DMS79 treated with DMSO at 0.1 percent for 48 hours (cell line): ENCODE measurements at regions not wholly inside any gene's neighbourhood (a gene's known extent, or its start where the extent isn't known, plus 50 kb on each side); places are given as distances from the start of the nearest gene placed in this dataset.
A peak's percentile ranks its signal among the peaks of the same experiment; 100 is the strongest.

Experiments used
- DNase-seq: peaks from one replicate; lab custom pipeline; 2025; lab: John Stamatoyannopoulos, UW

DNA sequence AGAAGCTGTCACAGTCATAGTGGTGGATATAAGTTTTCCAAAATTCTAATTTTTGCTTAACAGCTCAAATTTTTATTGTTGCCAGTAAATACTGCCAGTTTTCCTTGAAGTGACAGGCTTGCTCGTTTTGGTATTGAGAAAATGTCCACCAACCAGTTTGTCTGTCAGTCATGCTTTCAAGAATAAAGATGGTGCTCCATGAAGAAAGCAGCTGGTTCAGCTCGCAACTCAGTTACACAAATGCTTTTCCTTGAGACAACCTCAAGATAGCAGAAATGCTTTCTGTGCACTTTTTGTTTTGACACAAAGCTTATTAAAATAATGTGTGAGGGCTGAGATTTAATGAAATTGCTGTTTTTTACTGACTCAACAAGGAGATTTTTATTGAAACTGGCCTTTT is 135.7 kb downstream of the LRRC70 start:
- DNase-seq, result no peak

DNA sequence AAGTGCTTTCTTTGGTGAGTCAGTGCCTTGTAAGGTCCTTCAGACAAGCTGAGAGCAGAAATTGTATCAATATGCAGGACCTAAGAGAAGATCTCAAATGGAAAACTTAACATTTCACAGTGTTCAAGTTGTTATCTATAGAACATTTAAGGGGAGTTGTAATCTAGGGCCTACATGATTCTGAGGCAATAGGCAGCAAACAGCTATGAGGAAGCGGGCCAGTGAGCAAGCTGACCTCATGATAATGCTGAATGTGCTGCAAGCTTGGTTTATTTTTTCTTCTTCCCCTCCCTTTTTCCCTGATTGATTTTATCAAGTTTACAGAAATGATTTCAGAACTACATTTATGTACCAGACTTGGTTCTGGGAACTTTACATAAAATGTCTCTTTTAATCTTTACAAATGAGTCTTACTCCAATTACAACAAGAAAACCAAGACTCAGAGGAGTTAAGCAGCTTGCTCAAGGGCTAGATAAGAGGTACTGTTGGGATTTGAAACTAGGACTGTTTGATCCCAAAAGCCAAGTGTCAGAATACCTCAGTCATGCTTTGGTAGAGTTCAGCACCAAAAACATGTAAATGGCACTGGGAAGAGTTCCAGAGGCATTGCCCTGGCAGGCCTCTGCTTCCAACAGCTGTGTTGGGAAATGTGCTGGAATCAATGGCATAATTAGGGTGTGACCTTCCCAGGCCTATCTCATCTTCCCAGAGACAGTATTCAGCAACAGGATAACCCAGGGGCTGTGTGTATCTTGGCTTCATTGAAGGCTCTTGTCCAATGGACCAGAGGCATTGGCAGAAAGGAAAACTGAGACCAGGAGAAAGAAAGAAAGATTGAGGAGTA is 130.1 kb downstream of the LRRC70 start:
- DNase-seq, result no peak

DNA sequence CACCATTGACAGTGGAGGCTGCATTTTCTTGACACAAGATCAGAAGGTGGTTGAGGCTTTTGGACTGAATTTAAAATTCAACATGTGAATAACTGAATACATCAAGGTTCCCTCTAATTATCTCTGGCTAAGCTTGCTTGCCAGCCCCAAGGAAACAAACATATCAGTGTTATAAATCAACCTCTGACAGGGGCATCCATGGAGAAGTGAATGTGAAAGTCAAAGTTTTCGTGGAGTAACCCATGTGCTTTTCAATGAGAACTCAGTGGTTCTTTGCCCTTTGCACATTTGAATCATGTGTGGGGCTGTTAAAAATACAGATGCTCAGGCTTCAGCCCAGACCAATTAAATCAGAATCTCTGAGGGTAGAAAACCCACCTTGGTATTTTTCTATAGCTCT is 128.9 kb downstream of the LRRC70 start:
- DNase-seq, result no peak

DNA sequence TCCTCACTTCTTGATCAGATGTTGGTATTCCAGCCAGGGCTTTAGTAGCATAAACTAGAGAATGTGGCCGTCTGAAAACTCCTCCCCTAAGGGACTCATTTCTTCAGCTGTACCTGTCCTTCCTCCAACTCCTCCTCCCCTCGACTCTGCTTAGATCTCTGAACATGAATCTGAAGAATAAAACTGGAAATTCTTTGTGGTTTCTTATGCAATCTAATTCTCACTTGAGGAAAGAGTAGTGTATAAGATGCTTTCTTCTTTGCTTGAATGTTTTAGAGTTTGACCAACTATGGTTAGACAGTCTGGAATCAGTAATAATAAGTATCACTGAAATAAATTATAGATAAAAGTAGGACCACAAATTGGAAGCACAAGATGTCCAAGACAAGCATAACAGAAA is 128.5 kb downstream of the LRRC70 start:
- DNase-seq, result no peak

DNA sequence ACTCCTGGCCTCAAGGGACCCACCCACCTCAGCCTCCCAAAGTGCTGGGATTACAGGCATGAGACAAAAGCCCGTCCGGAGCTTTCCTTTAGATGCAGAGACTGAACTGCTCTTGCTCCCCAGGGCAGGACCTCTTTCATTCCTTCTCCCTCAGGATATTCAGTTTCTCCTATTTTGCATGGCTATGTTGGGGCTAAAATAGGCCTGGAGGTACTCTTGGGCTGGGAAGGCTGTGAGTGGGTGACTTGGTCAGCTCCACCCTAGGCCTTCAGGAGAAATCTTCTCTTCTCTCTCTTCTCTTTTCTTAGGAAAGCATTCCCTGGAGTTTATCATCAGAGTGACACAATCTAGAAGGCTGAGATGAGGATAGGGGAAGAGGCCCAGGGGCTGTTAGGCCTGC is 126.4 kb downstream of the LRRC70 start:
- DNase-seq, result no peak

DNA sequence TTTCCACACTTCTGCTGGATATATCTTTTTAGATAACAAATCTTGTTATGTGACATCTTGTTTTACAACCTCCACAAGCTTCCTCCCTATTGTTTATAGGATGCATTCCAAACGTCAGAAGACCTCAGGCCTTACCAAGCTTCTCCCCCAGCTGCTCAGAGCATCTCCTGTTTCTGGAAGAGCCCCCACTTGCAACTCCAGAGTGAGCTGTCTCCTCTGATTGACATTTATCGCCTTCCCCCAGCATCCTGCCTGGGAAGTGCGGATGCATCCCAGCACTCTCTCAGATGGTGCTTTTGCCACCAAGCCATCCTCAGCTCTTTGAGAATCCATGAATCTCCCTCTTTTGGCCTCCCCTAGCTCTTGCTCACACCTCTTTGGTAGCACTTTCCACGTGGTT is 123.5 kb downstream of the LRRC70 start:
- DNase-seq, result no peak

DNA sequence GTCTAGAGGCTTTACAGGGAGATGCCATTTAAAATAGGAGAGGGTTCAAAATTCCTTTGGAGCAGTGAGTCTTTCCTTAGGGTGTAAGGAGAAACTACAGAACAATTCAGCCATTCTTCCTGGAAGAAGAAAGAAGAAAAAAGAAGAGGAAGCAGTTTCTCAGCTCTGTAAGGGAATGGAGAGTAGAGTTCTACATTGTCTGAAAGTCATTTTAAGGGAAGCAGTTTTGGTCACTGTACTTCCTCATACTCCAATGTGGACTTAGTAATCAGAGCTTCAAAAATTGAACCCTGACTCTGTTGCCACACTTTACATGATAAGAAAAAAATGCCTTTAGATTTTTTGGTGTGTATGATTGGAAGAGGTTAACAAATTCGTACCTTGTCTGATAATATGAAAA is 122.4 kb downstream of the LRRC70 start:
- no peak for DNase-seq

DNA sequence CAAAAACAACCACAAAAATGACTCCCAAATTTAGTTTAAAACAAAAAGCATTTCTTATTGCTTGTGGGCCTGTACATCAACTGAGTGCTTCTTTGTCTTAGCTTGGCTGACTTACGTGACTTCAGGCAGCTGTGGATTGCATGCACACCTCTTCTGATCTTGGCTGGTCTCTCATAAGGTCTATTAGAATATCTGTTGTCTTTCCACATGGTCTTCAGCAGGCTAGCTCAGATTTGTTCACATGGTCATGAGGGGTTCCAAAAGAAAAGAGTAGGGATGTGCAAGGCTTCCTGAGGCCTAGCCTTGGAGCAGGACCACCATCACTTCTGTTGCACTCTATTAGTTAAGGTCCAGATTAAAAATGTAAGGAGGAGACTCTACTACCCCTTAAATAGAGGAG is 120.1 kb downstream of the LRRC70 start:
- DNase-seq, result no peak

DNA sequence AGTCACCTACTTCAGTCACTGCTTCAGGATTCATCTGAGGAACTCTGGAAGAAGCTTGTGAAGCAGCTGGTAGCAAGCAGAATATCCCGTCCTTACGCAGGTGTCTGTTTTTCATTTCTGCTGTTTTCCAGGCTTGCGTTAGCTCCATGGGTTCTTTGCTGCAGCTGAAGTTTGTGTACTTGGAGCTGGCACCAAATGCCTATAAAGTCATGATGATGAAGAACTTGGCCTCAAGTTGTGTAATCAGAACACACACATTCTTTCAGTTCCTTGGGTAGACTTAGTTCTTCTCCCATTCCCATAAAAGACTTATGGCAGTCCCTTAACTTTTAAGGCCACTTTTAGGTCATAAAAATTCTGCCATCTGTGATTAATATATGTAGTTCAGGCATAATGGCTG is 116.7 kb downstream of the LRRC70 start:
- no peak for DNase-seq

DNA sequence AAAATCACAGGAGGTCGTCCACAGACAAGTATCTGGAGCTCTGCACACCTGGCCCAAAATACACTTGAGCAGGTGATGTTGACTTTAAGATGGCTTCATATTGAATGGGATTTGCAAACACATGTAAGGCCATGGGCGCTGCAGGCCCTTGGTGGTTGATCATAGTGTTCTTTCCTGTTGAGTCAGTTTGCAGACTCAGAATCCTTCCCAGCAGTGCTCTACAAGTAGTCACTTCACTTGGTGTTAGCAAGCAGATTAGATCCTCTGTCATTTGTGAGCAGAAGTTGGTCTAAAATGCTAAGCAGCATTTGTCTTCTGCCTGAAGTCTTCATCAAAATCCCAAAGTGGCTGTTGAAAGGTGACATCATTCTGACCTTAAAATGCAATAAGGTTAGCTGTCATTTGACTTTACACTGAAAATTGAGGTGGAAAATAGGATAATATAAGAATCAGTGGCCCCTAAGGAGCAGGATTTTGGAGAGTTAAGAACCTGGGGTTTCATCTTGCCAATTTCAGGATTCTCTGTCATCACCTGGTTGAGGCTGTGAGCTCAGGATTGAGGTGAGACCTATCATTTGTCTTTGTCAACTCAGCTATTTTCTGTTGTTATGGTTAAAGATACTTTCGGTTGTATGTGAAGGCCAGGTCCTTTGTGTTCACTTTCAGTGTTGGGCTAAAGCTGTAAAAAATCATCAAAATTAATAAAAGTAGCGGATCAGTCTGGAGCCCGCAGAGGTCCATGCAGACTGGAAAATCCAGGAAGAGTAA is 114.5 kb downstream of the LRRC70 start:
- DNase-seq, result peak; percentile 82

DNA sequence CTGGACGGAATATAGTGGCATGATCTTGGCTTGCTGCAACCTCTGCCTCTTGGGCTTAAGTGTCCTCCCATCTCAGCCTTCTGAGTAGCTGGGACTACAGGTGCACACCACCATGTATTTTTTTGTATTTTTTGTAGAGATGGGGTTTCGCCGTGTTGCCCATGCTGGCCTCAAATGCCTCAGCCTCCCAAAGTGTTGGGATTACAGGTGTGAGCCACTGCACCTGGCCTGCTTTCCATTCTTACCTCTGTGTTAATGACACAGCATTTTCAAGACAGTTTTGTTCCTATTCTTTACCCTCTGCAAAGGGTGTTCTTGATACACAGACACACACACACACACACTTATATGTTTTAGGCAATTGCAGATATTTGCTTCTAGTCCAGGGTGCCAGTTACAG is 113.3 kb downstream of the LRRC70 start:
- DNase-seq, result no peak

DNA sequence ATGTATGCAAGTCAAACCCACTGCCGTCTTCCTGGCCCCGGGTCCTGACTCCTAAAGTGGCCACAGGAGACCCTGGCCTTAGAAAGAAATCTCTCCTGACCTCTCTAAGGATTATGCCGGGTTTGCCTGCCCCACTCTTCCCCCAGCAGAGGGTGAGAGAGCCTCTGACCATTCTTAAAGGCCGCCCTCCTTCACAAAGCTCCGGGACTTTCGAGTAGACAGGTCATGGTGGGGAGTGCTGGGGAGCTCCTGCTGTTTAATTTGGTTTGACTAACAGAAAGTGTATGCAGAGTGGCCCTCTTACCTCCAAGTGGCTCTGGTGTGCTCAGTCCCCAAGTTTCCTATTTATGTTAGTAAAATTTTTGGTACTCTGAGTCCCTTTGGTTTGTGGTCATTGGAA is 111.8 kb downstream of the LRRC70 start:
- DNase-seq, result no peak

DNA sequence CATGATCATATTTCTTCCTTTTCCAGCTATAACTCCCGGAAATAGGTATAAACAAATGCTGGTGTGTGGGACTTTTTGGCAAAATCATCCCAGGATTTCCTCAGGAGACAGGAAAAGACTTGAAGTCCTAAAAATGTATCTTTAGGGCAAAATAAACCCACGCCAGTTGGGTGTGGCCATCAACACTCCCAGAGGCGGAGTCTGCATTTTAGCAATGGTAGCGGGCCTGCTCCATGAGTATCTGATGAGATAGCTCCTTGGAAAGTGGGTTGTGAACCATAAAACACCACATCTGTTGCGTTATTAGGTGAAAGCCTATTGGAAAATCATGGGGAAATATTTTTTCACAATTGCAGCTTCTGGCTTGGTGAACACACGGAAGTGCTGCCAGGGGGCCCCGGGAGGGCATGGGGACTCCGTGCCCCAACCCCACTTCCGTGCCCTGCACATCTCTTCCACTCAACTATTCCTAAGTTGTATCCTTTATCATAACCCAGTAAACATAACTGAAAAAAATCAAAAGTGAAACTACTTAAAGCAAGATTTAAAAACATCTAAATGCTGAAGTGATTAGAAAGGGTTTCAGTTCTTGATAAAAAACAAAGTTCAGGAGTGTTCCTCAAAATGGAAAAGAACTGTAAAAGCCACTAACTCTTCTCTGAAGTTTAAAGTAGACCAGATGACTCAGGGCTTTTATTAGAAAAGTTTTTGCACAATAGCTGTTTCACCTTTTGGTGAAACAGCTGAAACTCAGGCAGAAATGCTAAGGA is 111.2 kb downstream of the LRRC70 start:
- no peak for DNase-seq

DNA sequence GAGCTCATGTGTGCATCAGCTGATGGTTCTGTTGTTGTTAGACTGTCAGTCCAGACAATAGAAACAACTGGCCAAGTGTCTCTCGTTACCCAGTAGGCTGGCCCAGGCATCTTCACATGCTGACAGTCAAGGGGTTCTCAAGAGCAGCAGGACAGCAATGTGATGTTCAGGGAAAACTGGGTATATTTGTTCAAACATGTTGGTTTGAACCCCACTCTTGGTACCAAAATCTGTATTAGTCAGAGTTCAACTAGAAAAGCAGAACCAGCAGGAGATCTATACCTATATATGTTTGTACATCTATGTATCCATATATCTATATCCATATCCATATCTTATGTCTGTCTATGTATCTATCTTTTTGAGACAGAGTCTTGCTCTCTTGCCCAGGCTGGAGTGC is 108.1 kb downstream of the LRRC70 start:
- no peak for DNase-seq

DNA sequence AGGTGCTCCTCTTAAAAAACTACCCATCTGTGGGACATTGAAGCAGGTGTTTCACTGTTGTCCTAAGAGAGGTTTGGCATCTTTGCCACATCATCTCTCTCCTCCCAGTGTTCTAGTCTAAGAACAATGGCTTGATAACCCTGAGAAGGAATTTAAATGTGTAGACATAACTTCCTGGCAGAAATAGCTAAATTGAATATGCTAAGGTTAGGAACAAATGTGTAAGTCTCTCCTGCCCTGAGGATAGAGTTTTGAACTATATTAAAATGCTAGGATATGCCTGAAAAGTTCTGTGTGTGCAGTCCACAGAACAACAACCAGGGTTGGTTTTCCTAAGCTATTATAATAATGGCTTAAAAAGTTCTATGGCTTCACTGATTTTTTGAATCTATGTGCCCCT is 106.6 kb downstream of the LRRC70 start:
- peak; percentile 7 for DNase-seq

DNA sequence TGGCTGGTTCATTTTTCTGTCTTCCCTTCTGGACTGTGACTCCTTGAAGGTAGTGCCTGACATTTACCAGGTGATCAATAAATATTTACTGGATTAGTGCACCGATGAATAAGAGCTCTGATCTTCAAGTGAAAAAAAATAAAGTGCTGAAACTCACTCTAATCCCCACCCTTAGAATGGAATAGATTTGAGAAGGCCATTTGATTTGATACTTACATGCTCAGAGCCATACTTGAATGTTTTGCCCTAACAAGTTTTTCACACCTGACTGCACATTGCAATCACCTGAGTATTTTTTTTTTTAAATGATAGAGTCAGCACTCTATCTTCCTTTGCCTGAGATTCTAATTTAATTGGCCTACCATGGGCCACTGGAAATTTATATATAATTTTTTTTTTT is 105.7 kb downstream of the LRRC70 start:
- DNase-seq, result peak; percentile 19

DNA sequence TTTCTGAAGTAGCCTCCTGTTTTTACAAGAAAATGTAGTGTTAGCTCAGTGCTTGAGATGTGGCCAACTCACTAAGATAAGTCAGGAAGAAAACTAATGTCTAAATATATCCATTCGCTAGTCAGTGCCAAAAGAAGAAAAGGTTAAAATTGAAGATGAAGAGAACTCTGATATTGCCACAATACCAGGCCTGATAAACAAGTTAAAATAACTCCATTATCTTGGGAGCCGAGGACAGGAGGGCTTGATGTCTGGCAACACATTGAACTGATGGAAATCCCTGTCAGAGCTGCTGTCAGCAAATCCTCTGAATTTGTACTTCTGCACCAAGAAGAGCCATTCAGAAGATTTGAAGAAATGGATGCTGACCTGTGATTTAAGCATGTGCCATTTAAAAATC is 103.4 kb downstream of the LRRC70 start:
- DNase-seq, result no peak

DNA sequence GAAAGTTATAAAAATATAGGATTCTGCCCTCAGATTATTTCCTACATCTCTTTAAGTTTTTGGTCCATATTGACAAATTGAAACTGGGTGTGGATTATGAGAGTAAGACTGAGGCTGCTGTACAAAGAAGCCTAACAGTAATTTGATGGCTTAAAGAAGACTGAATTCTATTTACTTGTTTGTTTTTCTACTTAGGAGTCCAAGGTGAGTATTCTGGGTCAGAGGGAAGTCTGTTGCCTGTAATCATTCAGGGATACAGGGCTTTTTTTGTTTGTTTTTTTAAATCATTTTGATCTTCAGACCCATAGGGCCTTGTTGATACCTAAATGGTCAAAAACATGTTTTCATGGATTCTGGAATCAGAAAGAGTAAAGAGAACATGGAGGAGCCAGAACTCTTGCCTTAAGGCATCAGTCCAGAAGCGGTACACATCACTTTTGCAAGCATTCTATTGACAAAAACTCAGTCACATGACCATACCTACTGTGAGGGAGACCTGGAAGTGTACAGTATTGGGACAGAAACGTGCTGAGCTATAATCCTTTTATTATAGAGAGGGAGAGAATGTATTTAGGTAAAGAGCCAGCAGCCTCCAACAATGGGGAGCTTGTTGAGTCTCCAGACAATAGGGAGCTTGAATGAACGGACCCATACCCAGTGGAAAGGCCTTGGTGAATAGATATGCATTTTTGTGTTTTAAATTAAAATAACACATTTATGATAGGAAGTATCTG is 102.7 kb downstream of the LRRC70 start:
- DNase-seq, result no peak

DNA sequence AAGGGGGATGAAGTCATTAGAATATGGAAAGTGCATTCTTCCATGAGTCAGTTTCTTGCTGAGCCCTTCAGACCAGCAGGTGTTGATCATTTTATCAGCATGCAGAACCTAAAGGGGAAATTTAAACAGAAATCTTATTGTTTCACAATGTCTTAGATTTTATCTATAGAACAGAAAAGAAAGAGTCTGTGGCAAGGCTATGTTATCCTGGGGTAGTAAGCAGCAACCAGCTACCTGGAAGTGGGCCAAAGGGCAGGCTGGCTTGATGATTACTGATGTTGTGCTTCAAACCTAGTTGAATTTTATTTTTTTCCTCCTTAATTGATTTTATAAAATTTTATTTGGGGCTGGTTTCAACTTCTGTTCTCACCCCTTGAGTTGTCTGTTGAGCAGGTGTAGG is 101.5 kb downstream of the LRRC70 start:
- no peak for DNase-seq
